ENCODE measurements at regions not wholly inside any gene's neighbourhood (a gene's known extent, or its start where the extent isn't known, plus 50 kb on each side); places are given as distances from the start of the nearest gene placed in this dataset.

DNA sequence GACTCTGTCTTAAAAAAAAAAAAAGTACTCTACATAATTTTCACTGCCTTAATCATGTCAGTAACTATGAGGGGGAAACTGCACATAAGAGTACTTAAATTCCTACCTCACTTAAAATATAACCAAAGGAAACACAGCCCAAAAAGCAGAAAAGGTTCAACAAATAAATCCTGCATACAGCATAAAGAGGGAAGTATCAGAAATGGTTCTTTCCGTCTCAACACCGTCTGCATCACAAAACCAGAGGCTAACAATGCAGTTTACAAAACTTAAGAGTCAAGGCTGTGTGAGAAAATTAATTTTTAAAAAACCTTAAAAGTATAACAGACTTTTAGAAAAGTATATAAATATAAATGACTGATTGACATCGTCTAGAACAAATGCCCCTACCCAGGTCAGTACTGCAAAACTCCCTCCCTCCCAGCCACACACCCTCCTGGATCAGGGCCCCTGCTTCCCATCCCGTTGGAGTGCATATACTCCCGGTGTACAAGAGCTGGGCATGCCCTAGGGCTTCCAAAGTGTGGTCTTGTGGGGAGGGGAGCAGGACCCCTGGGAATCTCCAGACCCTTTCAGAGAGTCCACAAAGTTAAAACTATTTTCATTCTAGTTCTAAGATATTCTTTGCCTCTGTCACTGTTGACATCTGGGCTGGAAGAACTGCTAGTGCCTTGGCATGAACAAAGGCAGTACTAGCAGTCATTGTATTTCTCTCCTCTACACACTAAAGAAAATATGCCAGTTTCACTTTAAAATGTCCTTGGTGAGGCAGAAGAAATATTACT is 67.0 kb upstream of the SERTAD2 start (continued):
- TF ChIP-seq ZBTB33 (IDR thresholded peaks at IDR 0.05), result no peak

DNA sequence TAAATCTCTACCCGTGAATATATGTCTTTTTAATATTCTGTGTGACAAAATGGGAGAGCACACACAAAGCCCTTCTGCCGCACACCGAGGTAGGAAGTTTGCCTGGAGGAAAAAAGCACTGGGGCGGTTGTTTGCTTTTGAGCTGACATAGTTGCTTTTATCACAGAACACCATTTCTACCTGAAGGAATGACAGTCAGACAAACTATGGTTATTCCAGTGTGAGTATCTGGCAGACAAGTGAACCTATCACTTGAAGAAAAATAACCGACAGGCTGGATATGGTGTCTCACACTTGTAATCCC is 67.6 kb upstream of the SERTAD2 start:
- H3K4me3 ChIP-seq (ENCODE audit: low read depth in 1 of 3, low read length in 3 of 3), result no peak overlapping the region
- no peak for TF ChIP-seq RXRA (IDR thresholded peaks at IDR 0.05)
- no peak for TF ChIP-seq NR2F2 (IDR thresholded peaks at IDR 0.05)
- TF ChIP-seq FOXA2 (IDR thresholded peaks at IDR 0.05), result no peak
- TF ChIP-seq TAF1 (conservative IDR thresholded peaks at IDR 0.05), result no peak
- TF ChIP-seq, protein P1, sequence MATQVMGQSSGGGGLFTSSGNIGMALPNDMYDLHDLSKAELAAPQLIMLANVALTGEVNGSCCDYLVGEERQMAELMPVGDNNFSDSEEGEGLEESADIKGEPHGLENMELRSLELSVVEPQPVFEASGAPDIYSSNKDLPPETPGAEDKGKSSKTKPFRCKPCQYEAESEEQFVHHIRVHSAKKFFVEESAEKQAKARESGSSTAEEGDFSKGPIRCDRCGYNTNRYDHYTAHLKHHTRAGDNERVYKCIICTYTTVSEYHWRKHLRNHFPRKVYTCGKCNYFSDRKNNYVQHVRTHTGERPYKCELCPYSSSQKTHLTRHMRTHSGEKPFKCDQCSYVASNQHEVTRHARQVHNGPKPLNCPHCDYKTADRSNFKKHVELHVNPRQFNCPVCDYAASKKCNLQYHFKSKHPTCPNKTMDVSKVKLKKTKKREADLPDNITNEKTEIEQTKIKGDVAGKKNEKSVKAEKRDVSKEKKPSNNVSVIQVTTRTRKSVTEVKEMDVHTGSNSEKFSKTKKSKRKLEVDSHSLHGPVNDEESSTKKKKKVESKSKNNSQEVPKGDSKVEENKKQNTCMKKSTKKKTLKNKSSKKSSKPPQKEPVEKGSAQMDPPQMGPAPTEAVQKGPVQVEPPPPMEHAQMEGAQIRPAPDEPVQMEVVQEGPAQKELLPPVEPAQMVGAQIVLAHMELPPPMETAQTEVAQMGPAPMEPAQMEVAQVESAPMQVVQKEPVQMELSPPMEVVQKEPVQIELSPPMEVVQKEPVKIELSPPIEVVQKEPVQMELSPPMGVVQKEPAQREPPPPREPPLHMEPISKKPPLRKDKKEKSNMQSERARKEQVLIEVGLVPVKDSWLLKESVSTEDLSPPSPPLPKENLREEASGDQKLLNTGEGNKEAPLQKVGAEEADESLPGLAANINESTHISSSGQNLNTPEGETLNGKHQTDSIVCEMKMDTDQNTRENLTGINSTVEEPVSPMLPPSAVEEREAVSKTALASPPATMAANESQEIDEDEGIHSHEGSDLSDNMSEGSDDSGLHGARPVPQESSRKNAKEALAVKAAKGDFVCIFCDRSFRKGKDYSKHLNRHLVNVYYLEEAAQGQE (IDR thresholded peaks at IDR 0.05), result no peak
- TF ChIP-seq HNF4G (IDR thresholded peaks at IDR 0.05), result no peak
- TF ChIP-seq, protein P2, sequence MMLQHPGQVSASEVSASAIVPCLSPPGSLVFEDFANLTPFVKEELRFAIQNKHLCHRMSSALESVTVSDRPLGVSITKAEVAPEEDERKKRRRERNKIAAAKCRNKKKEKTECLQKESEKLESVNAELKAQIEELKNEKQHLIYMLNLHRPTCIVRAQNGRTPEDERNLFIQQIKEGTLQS (IDR thresholded peaks at IDR 0.05), result no peak
- no peak for TF ChIP-seq FOXA1 (IDR thresholded peaks at IDR 0.05)
- TF ChIP-seq, protein P3, sequence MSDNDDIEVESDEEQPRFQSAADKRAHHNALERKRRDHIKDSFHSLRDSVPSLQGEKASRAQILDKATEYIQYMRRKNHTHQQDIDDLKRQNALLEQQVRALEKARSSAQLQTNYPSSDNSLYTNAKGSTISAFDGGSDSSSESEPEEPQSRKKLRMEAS (IDR thresholded peaks at IDR 0.05), result no peak
- no peak for TF ChIP-seq JUND (IDR thresholded peaks at IDR 0.05)
- H3K4me1 ChIP-seq (ENCODE audit: control insufficient read depth in 4 of 4, insufficient read depth in 4 of 4, low read length in 3 of 4), result peaks cover 0 to 15% (median 10%) of the 10 kb centered on the region in 4 donors
- no peak for DNase-seq (ENCODE audit: low spot score)
- no peak overlapping the region for H3K9ac ChIP-seq (ENCODE audit: low read depth in 1 of 2, low read length in 2 of 2)
- no peaks in the 10 kb centered on the region for H3K9me3 ChIP-seq (ENCODE audit: control insufficient read depth in 4 of 4, low read length in 3 of 4)
- 89% methylated on average over 5 of the region's 5 CpGs for WGBS
- H3K27me3 ChIP-seq (ENCODE audit: control insufficient read depth in 4 of 4, insufficient read depth in 4 of 4, low read length in 3 of 4), result no peaks in the 10 kb centered on the region
- no peaks in the 10 kb centered on the region for H3K36me3 ChIP-seq (ENCODE audit: control insufficient read depth in 4 of 4, insufficient read depth in 3 of 4, low read depth in 1 of 4, low read length in 3 of 4)
- H3K27ac ChIP-seq (ENCODE audit: low read depth in 1 of 2, low read length in 2 of 2), result no peak overlapping the region

GRCh38 chr2:64722291-64723044 is 68.8 kb upstream of the SERTAD2 start:
- peaks cover 2 to 18% (median 11%) of the 10 kb centered on the region in 4 donors for H3K4me1 ChIP-seq (ENCODE audit: control insufficient read depth in 4 of 4, insufficient read depth in 4 of 4, low read length in 3 of 4)
- no peaks in the 10 kb centered on the region for H3K27me3 ChIP-seq (ENCODE audit: control insufficient read depth in 4 of 4, insufficient read depth in 4 of 4, low read length in 3 of 4)
- DNase-seq (ENCODE audit: low spot score), result no peak
- 73% methylated on average over 2 of the region's 2 CpGs for WGBS
- no peaks in the 10 kb centered on the region for H3K36me3 ChIP-seq (ENCODE audit: control insufficient read depth in 4 of 4, insufficient read depth in 3 of 4, low read depth in 1 of 4, low read length in 3 of 4)
- H3K9ac ChIP-seq (ENCODE audit: low read depth in 1 of 2, low read length in 2 of 2), result no peak overlapping the region
- H3K27ac ChIP-seq (ENCODE audit: low read depth in 1 of 2, low read length in 2 of 2), result no peak overlapping the region
- no peaks in the 10 kb centered on the region for H3K9me3 ChIP-seq (ENCODE audit: control insufficient read depth in 4 of 4, low read length in 3 of 4)
- H3K4me3 ChIP-seq (ENCODE audit: low read depth in 1 of 3, low read length in 3 of 3), result no peak overlapping the region
- TF ChIP-seq GABPA (IDR thresholded peaks at IDR 0.05 in 1 of 2, conservative IDR thresholded peaks at IDR 0.05 in 1 of 2) (no peak), TAF1 (conservative IDR thresholded peaks at IDR 0.05) (no peak), FOXA1 (IDR thresholded peaks at IDR 0.05) (no peak), NR2F2 (IDR thresholded peaks at IDR 0.05) (no peak), RAD21 (IDR thresholded peaks at IDR 0.05) (no peak), HNF4A (conservative IDR thresholded peaks at IDR 0.05) (no peak), FOXA2 (IDR thresholded peaks at IDR 0.05) (no peak), HNF4G (IDR thresholded peaks at IDR 0.05) (no peak), EGR1 (IDR thresholded peaks at IDR 0.05; ENCODE audit: low read depth in 2 of 2) (no peak), SP1 (IDR thresholded peaks at IDR 0.05) (no peak)
- TF ChIP-seq, protein P2 (IDR thresholded peaks at IDR 0.05), result no peak
- TF ChIP-seq, protein P1 (IDR thresholded peaks at IDR 0.05), result no peak

All from liver (tissue), 7 donors.